Inflammatory macrophage treated with lipopolysaccharide for 1 hour (primary cell): ENCODE measurements at regions not wholly inside any gene's neighbourhood (a gene's known extent, or its start where the extent isn't known, plus 50 kb on each side); places are given as distances from the start of the nearest gene placed in this dataset.
"Not testable (repeated sequence)": the region's sequence is repeated elsewhere in the genome, so short reads cannot be mapped to it uniquely, and the experiment has no call there.

ENCODE experiments used
- DNase-seq, 2 donors: peaks; one replicate each; pipeline ENCODE4 v3.0.0-alpha.2; 2020 to 2022

- no peak for DNase-seq
Measured at GRCh38 chr13:38141792-38142191, 207.9 kb upstream of the UFM1 start.

GRCh38 chr13:38135592-38135991 lies 214.1 kb upstream of the UFM1 start:
- no peak for DNase-seq

- no peak for DNase-seq
Measured at GRCh38 chr13:38121267-38121666, 228.4 kb upstream of the UFM1 start.

- no peak for DNase-seq
Measured at GRCh38 chr13:38103851-38104250, 234.3 kb upstream of the TRPC4 start.

- DNase-seq = no peak
Measured at GRCh38 chr13:38099751-38100150, 230.2 kb upstream of the TRPC4 start.

- no peak for DNase-seq
Measured at GRCh38 chr13:38093425-38093824, 223.9 kb upstream of the TRPC4 start.

DNA sequence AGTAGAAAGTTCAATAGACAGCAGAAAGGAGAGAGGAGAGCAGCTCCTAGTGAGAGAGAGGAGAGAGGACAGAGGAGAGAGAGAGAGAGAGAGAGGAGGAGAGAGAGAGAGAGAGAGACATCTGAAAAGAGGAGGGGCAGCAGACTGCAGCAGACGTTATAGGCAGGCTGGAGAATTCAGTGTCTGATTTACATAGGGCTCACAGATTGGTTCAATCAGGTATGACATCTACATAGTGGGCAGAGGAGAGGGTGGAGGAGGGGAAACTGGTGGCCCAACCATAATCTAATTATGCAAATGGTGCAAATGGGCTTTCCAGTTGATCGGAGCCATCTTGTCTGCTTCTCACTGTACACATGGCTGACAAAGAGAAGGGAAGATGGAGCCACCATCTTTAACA lies 221.3 kb upstream of the TRPC4 start:
- no peak for DNase-seq

GRCh38 chr13:38086721-38087120 lies 217.1 kb upstream of the TRPC4 start:
- DNase-seq = no peak

DNA sequence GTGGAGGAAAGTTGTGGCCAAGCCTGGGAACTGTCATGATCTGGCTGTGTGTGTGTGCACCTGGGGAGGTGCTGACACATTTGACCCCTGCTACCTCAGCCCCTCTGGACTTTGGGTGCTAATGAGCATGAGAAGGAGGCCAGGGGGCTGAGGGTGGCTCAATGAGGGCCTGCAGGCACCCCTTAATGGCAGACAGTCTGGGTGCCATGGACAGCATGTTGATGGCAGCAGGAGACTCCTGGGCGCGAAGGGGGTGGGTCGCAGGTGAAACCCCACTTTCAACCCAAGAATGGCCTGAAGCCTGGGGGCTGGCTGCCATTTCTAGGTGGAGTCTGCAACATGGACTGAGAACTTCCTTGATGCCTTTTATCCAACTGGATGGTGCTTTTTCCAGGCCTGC lies 216.4 kb upstream of the TRPC4 start:
- no peak for DNase-seq

DNA sequence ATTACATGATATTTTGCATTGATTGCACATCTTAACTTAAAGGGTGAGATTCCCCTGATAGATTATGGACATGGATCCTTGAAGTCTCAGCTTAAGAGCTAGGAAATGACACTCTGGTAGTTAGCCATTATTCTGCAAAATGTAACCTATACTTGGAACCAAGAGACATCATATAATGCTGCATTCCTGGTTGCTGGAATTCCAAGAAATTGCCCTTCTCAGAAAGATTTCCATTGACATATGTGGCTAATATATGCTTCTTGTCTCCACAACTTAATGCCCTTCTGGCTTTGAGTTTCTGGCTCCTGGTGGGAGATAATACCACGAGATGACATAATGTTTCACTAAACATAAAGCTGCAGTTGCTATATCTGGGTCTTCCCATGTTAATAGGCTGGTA lies 204.4 kb upstream of the TRPC4 start:
- no peak for DNase-seq

GRCh38 chr13:38072696-38073095 lies 203.1 kb upstream of the TRPC4 start:
- no peak for DNase-seq

DNA sequence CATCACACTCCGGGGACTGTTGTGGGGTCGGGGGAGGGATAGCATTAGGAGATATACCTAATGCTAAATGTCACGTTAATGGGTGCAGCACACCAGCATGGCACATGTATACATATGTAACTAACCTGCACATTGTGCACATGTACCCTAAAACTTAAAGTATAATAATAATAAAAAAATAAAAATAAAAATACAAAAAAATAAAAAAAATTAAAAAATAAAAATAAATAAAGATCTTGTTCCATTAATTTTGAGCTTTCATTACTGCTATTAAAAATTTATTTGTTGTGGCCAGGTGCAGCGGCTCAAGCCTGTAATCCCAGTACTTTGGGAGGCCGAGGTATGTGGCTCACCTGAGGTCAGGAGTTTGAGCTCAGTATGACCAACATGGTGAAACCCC lies 201.8 kb upstream of the TRPC4 start:
- not testable (repeated sequence) for DNase-seq

DNA sequence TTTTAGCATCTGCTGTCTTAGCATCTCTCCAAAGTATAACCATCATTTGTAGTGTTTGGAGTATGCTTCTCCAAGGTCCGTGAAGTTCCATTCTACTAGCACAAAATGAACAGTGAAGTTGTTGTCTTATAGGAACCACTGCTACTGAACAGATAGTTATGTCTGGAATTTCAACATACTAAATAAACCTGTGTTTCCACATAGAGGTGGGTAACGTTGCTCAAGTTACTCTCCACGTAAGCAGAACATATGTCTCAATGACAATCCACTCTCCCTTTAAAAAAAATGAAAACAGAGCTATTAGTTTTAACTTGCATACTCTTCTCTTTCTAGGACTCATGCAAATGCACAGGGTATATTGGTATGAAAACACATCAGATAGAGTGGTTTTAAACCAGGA lies 184.3 kb upstream of the TRPC4 start:
- no peak for DNase-seq

DNA sequence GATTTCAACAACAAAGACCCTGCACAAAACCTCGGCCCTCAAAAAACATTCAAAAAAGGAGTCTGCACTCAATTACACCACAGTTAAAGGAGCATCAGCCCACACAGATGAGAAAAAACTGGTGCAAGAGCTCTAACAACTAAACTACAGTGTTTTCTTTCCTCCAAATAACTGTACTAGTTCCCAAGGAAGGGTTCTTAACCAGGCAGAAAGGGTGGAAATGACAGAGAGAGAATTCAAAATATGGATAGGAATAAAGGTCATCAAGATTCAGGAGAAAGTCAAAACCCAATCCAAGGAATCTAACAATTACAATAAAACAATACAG lies 176.4 kb upstream of the TRPC4 start:
- DNase-seq = no peak

- DNase-seq = no peak
Measured at GRCh38 chr13:38045278-38046048, 175.9 kb upstream of the TRPC4 start.

- DNase-seq = no peak
Measured at GRCh38 chr13:38044067-38044466, 174.5 kb upstream of the TRPC4 start.

- DNase-seq = no peak
Measured at GRCh38 chr13:38042771-38043170, 173.2 kb upstream of the TRPC4 start.

GRCh38 chr13:38024431-38024830 lies 154.9 kb upstream of the TRPC4 start:
- no peak for DNase-seq

DNA sequence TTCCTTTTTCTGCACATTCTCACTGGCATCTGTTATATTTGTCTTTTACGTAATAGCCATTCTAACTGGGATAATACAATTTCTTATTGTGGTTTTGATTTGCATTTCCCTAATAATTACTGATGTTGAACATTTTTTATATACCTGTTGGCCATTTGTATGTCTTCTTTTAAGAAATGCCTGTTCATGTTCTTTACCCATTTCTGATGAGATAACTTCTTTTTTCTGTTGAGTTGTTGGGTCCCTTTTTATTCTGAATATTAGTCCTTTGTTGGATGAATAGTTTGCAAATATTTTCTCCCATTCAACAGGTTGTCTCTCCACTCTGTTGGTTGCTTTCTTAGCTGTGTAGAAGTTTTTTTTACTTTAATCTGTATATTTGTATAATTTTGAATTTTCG lies 147.7 kb upstream of the TRPC4 start:
- DNase-seq = no peak

DNA sequence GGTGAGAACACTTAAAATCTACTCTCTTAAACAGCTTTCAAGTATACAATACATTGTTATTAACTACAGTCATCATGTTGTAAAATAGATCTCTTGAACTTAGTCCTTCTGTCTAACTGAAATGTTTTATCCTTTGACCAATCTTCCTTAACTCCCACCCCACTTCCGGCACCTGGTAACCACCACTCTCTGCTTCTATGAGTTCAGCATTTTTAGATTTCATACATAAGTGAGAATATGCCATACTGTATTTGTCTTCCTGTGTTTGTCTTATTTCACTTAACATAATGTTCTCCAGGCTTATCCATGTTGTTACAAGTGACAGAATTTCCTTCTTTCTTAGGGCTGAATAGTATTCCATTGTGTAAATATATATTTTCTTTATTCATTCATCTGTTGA lies 144.1 kb upstream of the TRPC4 start:
- no peak for DNase-seq

- no peak for DNase-seq
Measured at GRCh38 chr13:38012096-38012495, 142.5 kb upstream of the TRPC4 start.

- DNase-seq = no peak
Measured at GRCh38 chr13:38008636-38009035, 139.1 kb upstream of the TRPC4 start.

- no peak for DNase-seq
Measured at GRCh38 chr13:38002606-38003005, 133.0 kb upstream of the TRPC4 start.

DNA sequence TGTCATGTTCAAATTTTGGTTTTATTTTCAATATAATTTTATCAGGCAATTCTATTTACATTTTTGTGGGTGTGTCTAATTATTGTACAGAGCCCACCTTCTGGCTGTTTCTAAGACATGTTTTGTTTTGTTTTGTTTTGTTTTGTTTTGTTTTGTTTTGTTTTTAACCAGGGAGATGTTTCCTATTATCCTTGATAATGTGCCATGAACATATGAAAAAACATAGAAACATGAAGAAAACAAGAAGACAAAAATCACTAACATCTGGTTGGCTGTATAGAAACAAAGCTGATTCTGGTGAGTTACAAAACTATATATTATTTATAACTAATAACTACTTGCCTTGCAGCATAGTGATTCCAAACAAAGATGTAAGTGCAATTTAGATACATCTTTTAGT lies 128.1 kb upstream of the TRPC4 start:
- DNase-seq = no peak

DNA sequence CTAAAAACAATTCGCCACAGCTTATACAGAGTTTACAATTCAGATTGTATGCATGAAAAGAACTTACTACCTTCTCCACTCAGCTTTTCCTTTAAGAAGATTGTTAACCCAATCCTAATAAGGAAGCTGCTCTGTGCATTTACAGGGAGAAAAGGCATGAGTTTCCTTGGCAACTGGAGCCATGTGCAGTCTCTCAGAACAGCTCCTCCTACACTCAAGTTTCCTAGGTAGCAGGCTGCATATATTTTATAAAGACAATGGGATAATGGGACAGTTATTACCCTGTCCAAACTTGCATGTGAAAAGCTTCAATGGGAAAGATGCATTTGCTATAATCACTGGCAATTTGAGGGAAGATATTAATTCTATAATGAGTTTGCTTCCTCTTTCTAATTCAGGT lies 125.5 kb upstream of the TRPC4 start:
- no peak for DNase-seq

GRCh38 chr13:37986811-37987210 lies 117.2 kb upstream of the TRPC4 start:
- DNase-seq = no peak
